Sigmoid colon (tissue), 4 donors: ENCODE measurements at regions not wholly inside any gene's neighbourhood (a gene's known extent, or its start where the extent isn't known, plus 50 kb on each side); places are given as distances from the start of the nearest gene placed in this dataset.

Experiments used
- POLR2A ChIP-seq, 2 donors: fragments of 450-650 bp; IDR thresholded peaks; one replicate each; pipeline ENCODE4 v1.6.1; 2016; ENCODE audit warnings: antibody characterized with exemption in 2 of 2, mild to moderate bottlenecking in 2 of 2, moderate library complexity in 2 of 2
- POLR2AphosphoS5 ChIP-seq, 4 donors: sonication (generic); formaldehyde crosslinking; IDR thresholded peaks; one replicate each; pipeline ENCODE4 v1.6.1; 2017; ENCODE audit warnings: antibody characterized with exemption in 4 of 4
- TF ChIP-seq, protein P1 (sequence below), 4 experiments: fragments of 450-650 bp in 3 of 4; fragments of 200-600 bp in 1 of 4; IDR thresholded peaks; one replicate each; pipeline ENCODE4 v1.5.1; 2016 to 2019; ENCODE audit warnings: antibody characterized with exemption in 4 of 4, mild to moderate bottlenecking in 3 of 4, moderate library complexity in 2 of 4

- TF ChIP-seq POLR2A (IDR thresholded peaks at IDR 0.05) (no peak), POLR2AphosphoS5 (IDR thresholded peaks at IDR 0.05) (no peak)
- TF ChIP-seq, protein P1, sequence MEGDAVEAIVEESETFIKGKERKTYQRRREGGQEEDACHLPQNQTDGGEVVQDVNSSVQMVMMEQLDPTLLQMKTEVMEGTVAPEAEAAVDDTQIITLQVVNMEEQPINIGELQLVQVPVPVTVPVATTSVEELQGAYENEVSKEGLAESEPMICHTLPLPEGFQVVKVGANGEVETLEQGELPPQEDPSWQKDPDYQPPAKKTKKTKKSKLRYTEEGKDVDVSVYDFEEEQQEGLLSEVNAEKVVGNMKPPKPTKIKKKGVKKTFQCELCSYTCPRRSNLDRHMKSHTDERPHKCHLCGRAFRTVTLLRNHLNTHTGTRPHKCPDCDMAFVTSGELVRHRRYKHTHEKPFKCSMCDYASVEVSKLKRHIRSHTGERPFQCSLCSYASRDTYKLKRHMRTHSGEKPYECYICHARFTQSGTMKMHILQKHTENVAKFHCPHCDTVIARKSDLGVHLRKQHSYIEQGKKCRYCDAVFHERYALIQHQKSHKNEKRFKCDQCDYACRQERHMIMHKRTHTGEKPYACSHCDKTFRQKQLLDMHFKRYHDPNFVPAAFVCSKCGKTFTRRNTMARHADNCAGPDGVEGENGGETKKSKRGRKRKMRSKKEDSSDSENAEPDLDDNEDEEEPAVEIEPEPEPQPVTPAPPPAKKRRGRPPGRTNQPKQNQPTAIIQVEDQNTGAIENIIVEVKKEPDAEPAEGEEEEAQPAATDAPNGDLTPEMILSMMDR (IDR thresholded peaks at IDR 0.05): no peak
Observed at GRCh38 chr7:156143158-156143557, 330.9 kb upstream of the SHH start.
